ENCODE measurements at regions not wholly inside any gene's neighbourhood (a gene's known extent, or its start where the extent isn't known, plus 50 kb on each side); places are given as distances from the start of the nearest gene placed in this dataset.

GRCh38 chr10:78689584-78689935 lies 379.2 kb upstream of the ZMIZ1 start:
- H3K27ac Mint-ChIP-seq (ENCODE audit: low read depth) = no peak overlapping the region
- H3K4me1 Mint-ChIP-seq = no peaks in the 10 kb centered on the region
- DNase-seq (ENCODE audit: low spot score in 2 of 2) (no peak), ATAC-seq (replicated peaks; ENCODE audit: extremely low read depth, poor library complexity, severe bottlenecking) (no peak)
- peaks cover 19% of the 10 kb centered on the region for H3K27me3 Mint-ChIP-seq
- no peaks in the 10 kb centered on the region for H3K36me3 Mint-ChIP-seq (ENCODE audit: insufficient read depth)
- H3K9me3 Mint-ChIP-seq = no peaks in the 10 kb centered on the region
- no peak overlapping the region for H3K4me3 Mint-ChIP-seq

- Mint-ChIP-seq H3K27me3 (peaks cover 16% of the 10 kb centered on the region), H3K9me3 (no peaks in the 10 kb centered on the region), H3K4me1 (no peaks in the 10 kb centered on the region), H3K27ac (ENCODE audit: low read depth) (no peak overlapping the region), H3K4me3 (no peak overlapping the region), H3K36me3 (ENCODE audit: insufficient read depth) (no peaks in the 10 kb centered on the region)
- no peak for ATAC-seq (replicated peaks; ENCODE audit: extremely low read depth, poor library complexity, severe bottlenecking)
- no peak for DNase-seq (ENCODE audit: low spot score in 2 of 2)
Measured at GRCh38 chr10:78690354-78691111, 378.2 kb upstream of the ZMIZ1 start.

DNA sequence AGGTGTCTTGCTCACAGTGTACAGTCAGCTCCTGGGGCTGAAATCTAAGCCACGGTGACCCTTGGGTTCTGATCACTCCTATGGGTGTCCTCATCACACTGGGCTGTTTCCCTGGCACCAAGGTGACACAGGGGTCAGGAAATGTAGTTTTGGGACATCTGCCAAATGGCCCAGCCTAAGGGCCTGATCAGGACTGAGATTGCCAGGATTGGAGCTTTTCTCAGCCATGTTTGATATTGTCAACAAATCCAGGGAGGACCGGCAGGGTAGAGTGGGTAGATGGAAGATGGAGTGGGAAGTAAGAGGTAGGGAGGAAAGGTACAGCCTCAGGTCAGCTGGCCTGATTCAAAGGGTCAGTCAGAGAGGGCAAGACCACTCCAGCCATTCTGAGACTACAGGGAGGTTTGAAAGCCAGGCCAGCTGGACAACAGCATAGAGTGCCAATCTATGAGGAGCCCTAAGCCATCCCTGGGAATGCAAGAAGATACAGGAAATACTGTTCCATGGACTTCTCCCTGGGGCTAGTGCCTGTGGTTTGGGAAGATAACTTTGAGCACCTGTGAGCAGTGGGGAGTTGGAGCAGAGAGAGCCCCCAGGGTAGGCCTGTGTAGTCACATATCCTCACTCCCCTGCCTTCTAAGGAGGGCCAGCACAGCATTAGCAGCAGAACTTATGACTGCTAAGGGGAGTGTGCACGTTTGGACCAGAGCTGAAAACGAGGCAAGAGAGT lies 377.3 kb upstream of the ZMIZ1 start:
- no peaks in the 10 kb centered on the region for H3K36me3 Mint-ChIP-seq (ENCODE audit: insufficient read depth)
- no peaks in the 10 kb centered on the region for H3K4me1 Mint-ChIP-seq
- H3K4me3 Mint-ChIP-seq = no peak overlapping the region
- DNase-seq (ENCODE audit: low spot score in 2 of 2) = no peak
- no peak overlapping the region for H3K27ac Mint-ChIP-seq (ENCODE audit: low read depth)
- peaks cover 11% of the 10 kb centered on the region for H3K27me3 Mint-ChIP-seq
- ATAC-seq (replicated peaks; ENCODE audit: extremely low read depth, poor library complexity, severe bottlenecking) = no peak
- H3K9me3 Mint-ChIP-seq = no peaks in the 10 kb centered on the region

- no peak for ATAC-seq (replicated peaks; ENCODE audit: extremely low read depth, poor library complexity, severe bottlenecking)
- no peak for DNase-seq (ENCODE audit: low spot score in 2 of 2)
- no peaks in the 10 kb centered on the region for H3K36me3 Mint-ChIP-seq (ENCODE audit: insufficient read depth)
- no peak overlapping the region for H3K4me3 Mint-ChIP-seq
- H3K27ac Mint-ChIP-seq (ENCODE audit: low read depth) = no peak overlapping the region
- no peaks in the 10 kb centered on the region for H3K4me1 Mint-ChIP-seq
- H3K9me3 Mint-ChIP-seq = no peaks in the 10 kb centered on the region
- peaks cover 6% of the 10 kb centered on the region for H3K27me3 Mint-ChIP-seq
Measured at GRCh38 chr10:78692071-78692470, 376.7 kb upstream of the ZMIZ1 start.

DNA sequence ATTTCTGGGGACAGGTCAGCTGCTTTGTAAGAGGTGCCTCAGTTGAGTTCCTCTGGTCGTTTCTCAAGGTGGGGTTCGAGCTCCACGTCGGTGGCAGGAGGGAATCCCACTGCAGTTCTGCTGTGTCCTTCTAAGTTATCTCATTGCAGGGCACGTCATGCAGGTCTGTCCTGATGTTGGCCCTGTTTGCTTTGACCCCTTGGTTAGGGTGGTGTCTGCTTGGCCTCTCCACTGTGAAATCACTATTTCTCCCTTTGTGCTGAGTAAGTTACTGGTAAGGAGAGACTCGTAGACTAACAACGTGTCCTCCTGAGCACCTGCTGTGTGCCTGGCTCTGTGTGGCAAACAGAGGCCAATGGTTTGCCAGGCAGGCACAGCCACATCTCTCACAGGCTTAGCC lies 372.9 kb upstream of the ZMIZ1 start:
- Mint-ChIP-seq H3K36me3 (ENCODE audit: insufficient read depth) (no peaks in the 10 kb centered on the region), H3K27me3 (peaks cover 19% of the 10 kb centered on the region), H3K4me3 (no peak overlapping the region), H3K4me1 (no peaks in the 10 kb centered on the region), H3K27ac (ENCODE audit: low read depth) (no peak overlapping the region), H3K9me3 (no peaks in the 10 kb centered on the region)
- ATAC-seq (replicated peaks; ENCODE audit: extremely low read depth, poor library complexity, severe bottlenecking) (no peak), DNase-seq (ENCODE audit: low spot score in 2 of 2) (no peak)

- no peak overlapping the region for H3K27ac Mint-ChIP-seq (ENCODE audit: low read depth)
- H3K9me3 Mint-ChIP-seq = no peaks in the 10 kb centered on the region
- ATAC-seq (replicated peaks; ENCODE audit: extremely low read depth, poor library complexity, severe bottlenecking) (no peak), DNase-seq (ENCODE audit: low spot score in 2 of 2) (no peak)
- H3K4me1 Mint-ChIP-seq = no peaks in the 10 kb centered on the region
- peaks cover 29% of the 10 kb centered on the region for H3K27me3 Mint-ChIP-seq
- no peaks in the 10 kb centered on the region for H3K36me3 Mint-ChIP-seq (ENCODE audit: insufficient read depth)
- no peak overlapping the region for H3K4me3 Mint-ChIP-seq
Measured at GRCh38 chr10:78696791-78697395, 371.9 kb upstream of the ZMIZ1 start.

DNA sequence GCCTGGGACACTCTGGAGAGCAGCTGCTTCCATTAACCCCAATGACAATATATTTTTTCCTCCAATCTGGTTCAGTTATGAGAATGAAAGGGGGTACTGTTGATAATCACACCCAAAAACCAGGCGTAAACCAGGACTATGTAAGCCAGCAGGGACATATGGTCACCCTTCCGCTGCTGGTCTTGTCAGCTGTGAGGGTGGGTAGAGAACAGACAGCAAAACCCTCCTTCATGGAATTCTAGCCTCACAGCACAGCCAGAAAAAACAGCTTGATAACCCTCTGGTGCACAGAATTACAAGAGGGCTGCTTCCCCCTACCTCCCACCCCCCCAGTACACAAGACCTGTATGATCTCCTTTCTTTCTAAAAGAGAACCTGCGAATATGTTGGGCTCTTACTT lies 368.8 kb upstream of the ZMIZ1 start:
- no peak for ATAC-seq (replicated peaks; ENCODE audit: extremely low read depth, poor library complexity, severe bottlenecking)
- DNase-seq (ENCODE audit: low spot score in 2 of 2) = no peak
- Mint-ChIP-seq H3K9me3 (no peaks in the 10 kb centered on the region), H3K27me3 (peaks cover 45% of the 10 kb centered on the region), H3K4me1 (no peaks in the 10 kb centered on the region), H3K27ac (ENCODE audit: low read depth) (no peak overlapping the region), H3K36me3 (ENCODE audit: insufficient read depth) (no peaks in the 10 kb centered on the region), H3K4me3 (no peak overlapping the region)

- Mint-ChIP-seq H3K4me1 (no peaks in the 10 kb centered on the region), H3K27me3 (peaks cover 45% of the 10 kb centered on the region), H3K4me3 (no peak overlapping the region), H3K36me3 (ENCODE audit: insufficient read depth) (no peaks in the 10 kb centered on the region), H3K9me3 (no peaks in the 10 kb centered on the region), H3K27ac (ENCODE audit: low read depth) (no peak overlapping the region)
- ATAC-seq (replicated peaks; ENCODE audit: extremely low read depth, poor library complexity, severe bottlenecking) (no peak), DNase-seq (ENCODE audit: low spot score in 2 of 2) (no peak)
Measured at GRCh38 chr10:78700413-78700812, 368.4 kb upstream of the ZMIZ1 start.

DNA sequence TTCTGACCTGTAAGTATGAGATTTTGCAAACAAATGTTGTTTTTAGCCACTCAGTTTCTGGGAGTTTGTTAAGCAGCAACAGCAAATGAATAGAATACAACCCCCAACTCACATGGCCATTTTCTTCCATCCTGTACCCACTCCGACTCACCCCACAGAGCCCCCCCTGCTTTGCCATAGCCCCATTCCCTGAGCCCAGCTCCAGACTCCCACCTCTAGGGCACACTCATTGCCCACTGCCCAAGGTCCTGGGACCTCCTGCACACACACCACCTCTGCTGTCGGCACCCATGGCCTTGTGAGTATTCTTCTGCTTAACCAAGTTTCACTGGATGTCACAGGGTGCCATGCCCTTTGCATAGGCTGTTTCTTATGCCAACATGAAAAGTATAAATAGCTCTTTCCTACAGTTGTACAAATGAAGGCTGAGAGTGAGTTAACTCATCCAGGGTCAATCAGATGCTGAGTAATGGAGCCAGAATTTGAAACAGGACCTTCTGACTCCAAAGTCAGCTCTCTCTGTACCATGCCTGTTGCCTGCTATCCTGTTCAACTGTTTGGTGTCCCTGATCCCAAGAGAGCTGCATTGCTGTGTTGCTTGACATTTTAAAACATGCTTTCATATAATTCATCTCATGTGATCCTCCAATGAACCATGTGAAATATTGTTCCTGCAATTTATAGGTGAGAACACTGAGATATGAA lies 367.8 kb upstream of the ZMIZ1 start:
- no peak for ATAC-seq (replicated peaks; ENCODE audit: extremely low read depth, poor library complexity, severe bottlenecking)
- no peaks in the 10 kb centered on the region for H3K36me3 Mint-ChIP-seq (ENCODE audit: insufficient read depth)
- DNase-seq (ENCODE audit: low spot score in 2 of 2) = no peak
- peaks cover 50% of the 10 kb centered on the region for H3K27me3 Mint-ChIP-seq
- no peak overlapping the region for H3K4me3 Mint-ChIP-seq
- no peaks in the 10 kb centered on the region for H3K4me1 Mint-ChIP-seq
- no peak overlapping the region for H3K27ac Mint-ChIP-seq (ENCODE audit: low read depth)
- H3K9me3 Mint-ChIP-seq = no peaks in the 10 kb centered on the region

DNA sequence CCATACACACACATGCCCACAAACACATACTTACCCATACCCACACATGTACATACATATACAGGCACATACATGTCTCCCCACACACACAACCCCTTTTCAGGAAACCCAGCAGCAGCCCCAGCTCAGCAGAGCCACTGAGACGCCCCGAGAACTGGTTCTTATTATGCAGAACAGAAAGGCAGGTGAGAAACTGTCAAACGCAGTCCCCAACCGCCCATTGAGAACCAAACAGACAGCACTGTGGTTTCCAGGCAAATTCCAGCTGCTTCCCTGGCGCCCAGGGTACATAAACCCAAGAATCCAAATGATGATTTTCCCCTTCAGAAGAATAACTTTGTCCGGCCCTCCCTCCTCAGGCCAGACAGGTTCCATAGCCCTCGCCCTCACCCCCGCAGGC lies 366.6 kb upstream of the ZMIZ1 start:
- Mint-ChIP-seq H3K27ac (ENCODE audit: low read depth) (no peak overlapping the region), H3K27me3 (peaks cover 58% of the 10 kb centered on the region), H3K4me1 (no peaks in the 10 kb centered on the region), H3K4me3 (no peak overlapping the region), H3K9me3 (no peaks in the 10 kb centered on the region), H3K36me3 (ENCODE audit: insufficient read depth) (no peaks in the 10 kb centered on the region)
- no peak for DNase-seq (ENCODE audit: low spot score in 2 of 2)
- no peak for ATAC-seq (replicated peaks; ENCODE audit: extremely low read depth, poor library complexity, severe bottlenecking)

GRCh38 chr10:78702876-78703275 lies 365.9 kb upstream of the ZMIZ1 start:
- no peaks in the 10 kb centered on the region for H3K36me3 Mint-ChIP-seq (ENCODE audit: insufficient read depth)
- no peaks in the 10 kb centered on the region for H3K9me3 Mint-ChIP-seq
- no peaks in the 10 kb centered on the region for H3K4me1 Mint-ChIP-seq
- peaks cover 58% of the 10 kb centered on the region for H3K27me3 Mint-ChIP-seq
- DNase-seq (ENCODE audit: low spot score in 2 of 2) (no peak), ATAC-seq (replicated peaks; ENCODE audit: extremely low read depth, poor library complexity, severe bottlenecking) (no peak)
- no peak overlapping the region for H3K4me3 Mint-ChIP-seq
- H3K27ac Mint-ChIP-seq (ENCODE audit: low read depth) = no peak overlapping the region

DNA sequence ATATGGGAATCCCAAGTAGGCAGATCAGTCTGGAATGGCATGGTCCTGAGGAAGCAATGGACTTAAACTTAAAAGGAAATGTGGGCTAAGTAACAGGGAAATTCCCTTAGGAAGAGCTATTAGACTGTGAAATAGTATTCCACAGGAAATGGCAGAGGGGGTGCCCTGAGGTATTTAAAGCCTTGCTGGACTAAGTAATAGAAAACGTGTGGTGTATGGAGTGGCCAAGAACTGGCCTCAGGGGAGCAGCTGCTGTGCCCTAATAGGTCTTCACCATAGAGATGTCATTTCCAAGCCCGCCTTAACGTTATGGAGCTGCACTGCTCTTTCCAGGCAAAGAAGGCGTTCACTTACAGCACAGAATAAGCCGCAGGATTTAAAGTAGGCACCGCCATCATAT lies 365.2 kb upstream of the ZMIZ1 start:
- no peaks in the 10 kb centered on the region for H3K36me3 Mint-ChIP-seq (ENCODE audit: insufficient read depth)
- H3K4me3 Mint-ChIP-seq = no peak overlapping the region
- H3K9me3 Mint-ChIP-seq = no peaks in the 10 kb centered on the region
- no peak overlapping the region for H3K27ac Mint-ChIP-seq (ENCODE audit: low read depth)
- ATAC-seq (replicated peaks; ENCODE audit: extremely low read depth, poor library complexity, severe bottlenecking) (no peak), DNase-seq (ENCODE audit: low spot score in 2 of 2) (no peak)
- H3K4me1 Mint-ChIP-seq = no peaks in the 10 kb centered on the region
- peaks cover 58% of the 10 kb centered on the region for H3K27me3 Mint-ChIP-seq

Measured in central memory CD8-positive, alpha-beta T cell (primary cell).